Cardiac muscle cell (in vitro differentiated cells and primary cell): ENCODE measurements at regions not wholly inside any gene's neighbourhood (a gene's known extent, or its start where the extent isn't known, plus 50 kb on each side); places are given as distances from the start of the nearest gene placed in this dataset.

Experiments
- DNase-seq, 2 donors: peaks; one replicate each; pipeline versions ENCODE4 v3.0.0 to v3.0.0-alpha.2; 2010 to 2017; ENCODE audit warnings: low read depth in 1 of 2, low spot score in 1 of 2
- H3K27ac ChIP-seq: fragments of 200-600 bp; sonication (generic); 2 replicates; pipeline ENCODE4 v1.5.1; 2016
- H3K27me3 ChIP-seq: fragments of 200-600 bp; sonication (generic); 2 replicates; pipeline ENCODE4 v1.6.0; 2016; ENCODE audit warnings: control low read depth
- H3K36me3 ChIP-seq: fragments of 200-600 bp; sonication (generic); 2 replicates; pipeline ENCODE4 v1.5.1; 2016; ENCODE audit warnings: control low read depth
- H3K4me1 ChIP-seq: fragments of 200-600 bp; sonication (generic); 2 replicates; pipeline ENCODE4 v1.8.1; 2017; ENCODE audit warnings: low read depth, mild to moderate bottlenecking, mixed run types
- H3K4me3 ChIP-seq: fragments of 200-600 bp; sonication (generic); 2 replicates; pipeline ENCODE4 v1.5.1; 2016; ENCODE audit warnings: mild to moderate bottlenecking
- H3K9me3 ChIP-seq: fragments of 200-600 bp; sonication (generic); 2 replicates; pipeline ENCODE4 v1.5.1; 2017; ENCODE audit warnings: low read depth, mild to moderate bottlenecking, control low read depth
- CTCF ChIP-seq: IDR thresholded peaks from 2 replicates; pipeline ENCODE4 v1.5.1; 2012; ENCODE audit warnings: low read depth, mild to moderate bottlenecking, low read length

- Histone ChIP-seq H3K27ac (no peak overlapping the region), H3K36me3 (no peaks in the 10 kb centered on the region), H3K27me3 (no peaks in the 10 kb centered on the region), H3K4me3 (no peak overlapping the region), H3K9me3 (no peaks in the 10 kb centered on the region), H3K4me1 (no peaks in the 10 kb centered on the region)
- no peak for TF ChIP-seq CTCF
- DNase-seq, result no peak
Observed at GRCh38 chr7:18364396-18364795, 131.2 kb upstream of the HDAC9 start.

GRCh38 chr7:18366394-18366793 is 129.2 kb upstream of the HDAC9 start:
- no peaks in the 10 kb centered on the region for H3K27me3 ChIP-seq
- no peaks in the 10 kb centered on the region for H3K9me3 ChIP-seq
- DNase-seq, result no peak
- TF ChIP-seq CTCF, result no peak
- H3K27ac ChIP-seq, result no peak overlapping the region
- H3K4me1 ChIP-seq, result no peaks in the 10 kb centered on the region
- H3K36me3 ChIP-seq, result no peaks in the 10 kb centered on the region
- no peak overlapping the region for H3K4me3 ChIP-seq

- Histone ChIP-seq H3K9me3 (no peaks in the 10 kb centered on the region), H3K27me3 (no peaks in the 10 kb centered on the region), H3K27ac (no peak overlapping the region), H3K4me3 (no peak overlapping the region), H3K4me1 (no peaks in the 10 kb centered on the region), H3K36me3 (no peaks in the 10 kb centered on the region)
- TF ChIP-seq CTCF, result no peak
- no peak for DNase-seq
Observed at GRCh38 chr7:18369011-18369410, 126.5 kb upstream of the HDAC9 start.

- Histone ChIP-seq H3K27me3 (no peaks in the 10 kb centered on the region), H3K36me3 (no peaks in the 10 kb centered on the region), H3K9me3 (no peaks in the 10 kb centered on the region), H3K4me3 (no peak overlapping the region), H3K4me1 (no peaks in the 10 kb centered on the region), H3K27ac (no peak overlapping the region)
- DNase-seq, result no peak
- TF ChIP-seq CTCF, result no peak
Observed at GRCh38 chr7:18370633-18371032, 124.9 kb upstream of the HDAC9 start.

GRCh38 chr7:18378989-18379605 is 116.5 kb upstream of the HDAC9 start:
- Histone ChIP-seq H3K36me3 (no peaks in the 10 kb centered on the region), H3K4me1 (peaks cover 4% of the 10 kb centered on the region), H3K27ac (no peak overlapping the region), H3K4me3 (no peak overlapping the region), H3K27me3 (no peaks in the 10 kb centered on the region), H3K9me3 (no peaks in the 10 kb centered on the region)
- DNase-seq, result no peak
- TF ChIP-seq CTCF, result no peak
